Motor neuron (in vitro differentiated cells): ENCODE measurements at regions not wholly inside any gene's neighbourhood (a gene's known extent, or its start where the extent isn't known, plus 50 kb on each side); places are given as distances from the start of the nearest gene placed in this dataset.

Experiments
- ATAC-seq, 8 experiments: fragments of 200-7000 bp; cut with Tn5 transposase; replicated peaks in 6 of 8; 2 replicates each; pipeline ENCODE4 v1.8.0; 2021; ENCODE audit warnings: mild to moderate bottlenecking in 8 of 8, moderate library complexity in 8 of 8
- H3K27ac ChIP-seq, 2 donors: fragments of 250-450 bp; sonication (Bioruptor Pico); 2 replicates each; pipeline ENCODE4 v1.9.0; 2021; ENCODE audit warnings: antibody characterized with exemption in 2 of 2, mild to moderate bottlenecking in 2 of 2, moderate library complexity in 1 of 2
- H3K4me1 ChIP-seq, 2 donors: fragments of 250-450 bp; sonication (Bioruptor Pico); replicated peaks in 1 of 2; 2 replicates each; pipeline ENCODE4 v1.6.1; 2021; ENCODE audit warnings: antibody characterized with exemption in 2 of 2, mild to moderate bottlenecking in 2 of 2, moderate library complexity in 1 of 2
- H3K4me3 ChIP-seq, 5 donors: fragments of 250-450 bp; sonication (Bioruptor Pico); 2 replicates each; pipeline ENCODE4 v1.9.0; 2021; ENCODE audit warnings: antibody characterized with exemption in 5 of 5, mild to moderate bottlenecking in 5 of 5, moderate library complexity in 4 of 5
- WGBS, 10 experiments: fragments of 450-650 bp; shearing (Covaris generic); methylation state at CpG; one replicate each; pipeline ENCODE4 v1.0.0; 2022; 5-methylcytosine and 5-hydroxymethylcytosine counted together
- in situ Hi-C, 9 experiments: fragments of 400-800 bp; cut with MboI; loops; one replicate each; pipeline ENCODE4 v1.15.0; 2021; ENCODE audit warnings: low sequenced_read_pairs in 9 of 9, low pct_unique_long_range_greater_than_20kb in 2 of 9; ENCODE audit not compliant: unreplicated experiment in 9 of 9

- Histone ChIP-seq H3K4me1 (peaks cover 9 to 20% of the 10 kb centered on the region in 2 donors), H3K27ac (no peak overlapping the region), H3K4me3 (no peak overlapping the region)
- in situ Hi-C loops, result no loop called here
- ATAC-seq, result no peak
- WGBS, 10 experiments, result 22 to 92% (median 47%) methylated on average over 2 to 4 of the region's 4 CpGs; no CpG with 5 or more reads in 1 of the 10 experiments
Observed at GRCh38 chr5:145160679-145161078, 674.5 kb downstream of the PRELID2 start.

- no peak overlapping the region for H3K27ac ChIP-seq
- H3K4me3 ChIP-seq, result no peak overlapping the region
- peak in 5 of 8 experiments; percentile 22 to 73 (median 26) for ATAC-seq
- in situ Hi-C loops, result no loop called here
- peaks cover 9 to 20% of the 10 kb centered on the region in 2 donors for H3K4me1 ChIP-seq
- 0 to 27% (median 4%) methylated on average over 1 to 4 of the region's 4 CpGs; no CpG with 5 or more reads in 2 of the 10 experiments for WGBS, 10 experiments
Observed at GRCh38 chr5:145158730-145159129, 676.4 kb downstream of the PRELID2 start.

GRCh38 chr5:145157841-145158240 is 677.3 kb downstream of the PRELID2 start:
- ATAC-seq, result peak in 2 of 8 experiments; percentile 29 to 33
- no peak overlapping the region for H3K27ac ChIP-seq
- no peak overlapping the region for H3K4me3 ChIP-seq
- in situ Hi-C loops, result no loop called here
- peaks cover 9 to 20% of the 10 kb centered on the region in 2 donors for H3K4me1 ChIP-seq

- Histone ChIP-seq H3K4me3 (no peak overlapping the region), H3K27ac (no peak overlapping the region), H3K4me1 (no peaks in the 10 kb centered on the region)
- peak in 1 of 8 experiments; percentile 23 for ATAC-seq
- in situ Hi-C loops, result no loop called here
- 0 to 91% (median 52%) methylated on average over 1 of the region's 1 CpG; no CpG with 5 or more reads in 2 of the 10 experiments for WGBS, 10 experiments
Observed at GRCh38 chr5:145141534-145141933, 693.6 kb downstream of the PRELID2 start.

- Histone ChIP-seq H3K27ac (no peak overlapping the region), H3K4me3 (no peak overlapping the region), H3K4me1 (no peaks in the 10 kb centered on the region)
- no peak for ATAC-seq
- 0 to 100% (median 56%) methylated on average over 1 to 3 of the region's 3 CpGs; no CpG with 5 or more reads in 1 of the 10 experiments for WGBS, 10 experiments
- in situ Hi-C loops, result no loop called here
Observed at GRCh38 chr5:145130996-145131395, 704.1 kb downstream of the PRELID2 start.

- Histone ChIP-seq H3K4me3 (no peak overlapping the region), H3K4me1 (no peaks in the 10 kb centered on the region), H3K27ac (no peak overlapping the region)
- ATAC-seq, result no peak
- WGBS, 10 experiments, result 24 to 100% (median 88%) methylated on average over 1 to 5 of the region's 5 CpGs
- in situ Hi-C loops, result no loop called here
Observed at GRCh38 chr5:145129797-145130196, 705.3 kb downstream of the PRELID2 start.

GRCh38 chr5:145124806-145125205 is 710.3 kb downstream of the PRELID2 start:
- H3K4me1 ChIP-seq, result no peaks in the 10 kb centered on the region
- 0 to 83% (median 55%) methylated on average over 1 to 3 of the region's 3 CpGs; no CpG with 5 or more reads in 1 of the 10 experiments for WGBS, 10 experiments
- H3K27ac ChIP-seq, result no peak overlapping the region
- H3K4me3 ChIP-seq, result no peak overlapping the region
- no peak for ATAC-seq
- in situ Hi-C loops, result no loop called here

GRCh38 chr5:145118611-145119010 is 716.5 kb downstream of the PRELID2 start:
- H3K4me1 ChIP-seq, result no peaks in the 10 kb centered on the region
- no peak overlapping the region for H3K4me3 ChIP-seq
- no peak for ATAC-seq
- H3K27ac ChIP-seq, result no peak overlapping the region
- 0 to 100% (median 52%) methylated on average over 1 to 2 of the region's 2 CpGs; no CpG with 5 or more reads in 2 of the 10 experiments for WGBS, 10 experiments
- in situ Hi-C loops, result no loop called here

- H3K4me3 ChIP-seq, result no peak overlapping the region
- peak in 1 of 8 experiments; percentile 20 for ATAC-seq
- H3K27ac ChIP-seq, result no peak overlapping the region
- 10 to 100% (median 80%) methylated on average over 1 of the region's 1 CpG; no CpG with 5 or more reads in 2 of the 10 experiments for WGBS, 10 experiments
- in situ Hi-C loops, result no loop called here
- no peaks in the 10 kb centered on the region for H3K4me1 ChIP-seq
Observed at GRCh38 chr5:145118127-145118526, 717.0 kb downstream of the PRELID2 start.

GRCh38 chr5:145117285-145117684 is 717.9 kb downstream of the PRELID2 start:
- WGBS, 10 experiments, result 20 to 100% (median 75%) methylated on average over 1 to 4 of the region's 4 CpGs
- in situ Hi-C loops, result no loop called here
- no peak for ATAC-seq
- no peak overlapping the region for H3K27ac ChIP-seq
- no peaks in the 10 kb centered on the region for H3K4me1 ChIP-seq
- H3K4me3 ChIP-seq, result no peak overlapping the region

- H3K4me3 ChIP-seq, result no peak overlapping the region
- in situ Hi-C loops, result no loop called here
- no peak overlapping the region for H3K27ac ChIP-seq
- 13 to 86% (median 77%) methylated on average over 1 to 3 of the region's 3 CpGs; no CpG with 5 or more reads in 4 of the 10 experiments for WGBS, 10 experiments
- ATAC-seq, result peak in 3 of 8 experiments; percentile 13 to 95 (median 19)
- H3K4me1 ChIP-seq, result no peaks in the 10 kb centered on the region
Observed at GRCh38 chr5:145111420-145111819, 723.7 kb downstream of the PRELID2 start.

- H3K27ac ChIP-seq, result no peak overlapping the region
- H3K4me1 ChIP-seq, result no peaks in the 10 kb centered on the region
- no peak overlapping the region for H3K4me3 ChIP-seq
- in situ Hi-C loops, result no loop called here
- peak in 1 of 8 experiments; percentile 61 for ATAC-seq
Observed at GRCh38 chr5:145110834-145111233, 724.3 kb downstream of the PRELID2 start.

- in situ Hi-C loops, result no loop called here
- H3K4me1 ChIP-seq, result no peaks in the 10 kb centered on the region
- H3K27ac ChIP-seq, result no peak overlapping the region
- WGBS, 10 experiments, result 17 to 95% (median 77%) methylated on average over 1 to 5 of the region's 5 CpGs; no CpG with 5 or more reads in 3 of the 10 experiments
- no peak for ATAC-seq
- no peak overlapping the region for H3K4me3 ChIP-seq
Observed at GRCh38 chr5:145110181-145110580, 725.0 kb downstream of the PRELID2 start.

GRCh38 chr5:145105384-145105783 is 729.8 kb downstream of the PRELID2 start:
- in situ Hi-C loops, result no loop called here
- WGBS, 10 experiments, result 0 to 100% (median 82%) methylated on average over 1 to 3 of the region's 3 CpGs
- H3K27ac ChIP-seq, result no peak overlapping the region
- H3K4me3 ChIP-seq, result no peak overlapping the region
- no peaks in the 10 kb centered on the region for H3K4me1 ChIP-seq
- peak in 2 of 8 experiments; percentile 63 to 86 for ATAC-seq
